PFSK-1 (cell line): ENCODE measurements at regions not wholly inside any gene's neighbourhood (a gene's known extent, or its start where the extent isn't known, plus 50 kb on each side); places are given as distances from the start of the nearest gene placed in this dataset.

Experiments
- POLR2AphosphoS5 ChIP-seq: IDR thresholded peaks from 2 replicates; pipeline ENCODE4 v1.6.1; 2012; ENCODE audit warnings: low read depth, mild to moderate bottlenecking, control low read depth, low read length, moderate library complexity
- SIN3A ChIP-seq: IDR thresholded peaks from 2 replicates; pipeline ENCODE4 v1.6.1; 2012; ENCODE audit warnings: mild to moderate bottlenecking, low read length, moderate library complexity, borderline replicate concordance; ENCODE audit not compliant: insufficient read depth
- TAF1 ChIP-seq: IDR thresholded peaks from 2 replicates; pipeline ENCODE4 v1.6.1; 2012; ENCODE audit warnings: low read length, control low read depth, borderline replicate concordance; ENCODE audit not compliant: insufficient read depth
- TF ChIP-seq, protein P1 (sequence below), 2 experiments: IDR thresholded peaks; 2 replicates each; pipeline versions ENCODE4 v1.6.1 to v1.8.0; 2011 to 2012; ENCODE audit warnings: low read depth in 2 of 2, low read length in 2 of 2, control low read depth in 1 of 2, inconsistent platforms in 1 of 2, mild to moderate bottlenecking in 1 of 2, moderate library complexity in 1 of 2; ENCODE audit not compliant: insufficient read depth in 1 of 2

DNA sequence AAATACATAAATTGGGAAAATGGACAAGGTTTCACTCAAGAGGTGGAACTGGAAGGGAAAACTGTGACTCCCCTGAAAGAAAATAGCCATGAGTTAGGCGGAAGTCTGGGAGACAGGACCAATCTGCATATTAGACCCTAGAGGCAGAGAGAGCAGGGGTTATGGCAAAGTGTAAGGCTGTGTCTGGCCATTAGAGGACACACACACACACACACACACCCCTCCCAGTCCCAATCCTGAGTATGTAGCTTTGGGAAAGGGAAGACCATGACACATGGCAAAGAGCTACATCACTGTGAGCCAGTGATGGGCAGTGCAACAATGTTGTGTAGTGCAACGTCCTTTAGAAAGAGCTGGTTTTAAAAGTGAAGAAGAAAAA is 479.9 kb upstream of the NXPH2 start:
- TF ChIP-seq TAF1, result no peak
- TF ChIP-seq, protein P1, sequence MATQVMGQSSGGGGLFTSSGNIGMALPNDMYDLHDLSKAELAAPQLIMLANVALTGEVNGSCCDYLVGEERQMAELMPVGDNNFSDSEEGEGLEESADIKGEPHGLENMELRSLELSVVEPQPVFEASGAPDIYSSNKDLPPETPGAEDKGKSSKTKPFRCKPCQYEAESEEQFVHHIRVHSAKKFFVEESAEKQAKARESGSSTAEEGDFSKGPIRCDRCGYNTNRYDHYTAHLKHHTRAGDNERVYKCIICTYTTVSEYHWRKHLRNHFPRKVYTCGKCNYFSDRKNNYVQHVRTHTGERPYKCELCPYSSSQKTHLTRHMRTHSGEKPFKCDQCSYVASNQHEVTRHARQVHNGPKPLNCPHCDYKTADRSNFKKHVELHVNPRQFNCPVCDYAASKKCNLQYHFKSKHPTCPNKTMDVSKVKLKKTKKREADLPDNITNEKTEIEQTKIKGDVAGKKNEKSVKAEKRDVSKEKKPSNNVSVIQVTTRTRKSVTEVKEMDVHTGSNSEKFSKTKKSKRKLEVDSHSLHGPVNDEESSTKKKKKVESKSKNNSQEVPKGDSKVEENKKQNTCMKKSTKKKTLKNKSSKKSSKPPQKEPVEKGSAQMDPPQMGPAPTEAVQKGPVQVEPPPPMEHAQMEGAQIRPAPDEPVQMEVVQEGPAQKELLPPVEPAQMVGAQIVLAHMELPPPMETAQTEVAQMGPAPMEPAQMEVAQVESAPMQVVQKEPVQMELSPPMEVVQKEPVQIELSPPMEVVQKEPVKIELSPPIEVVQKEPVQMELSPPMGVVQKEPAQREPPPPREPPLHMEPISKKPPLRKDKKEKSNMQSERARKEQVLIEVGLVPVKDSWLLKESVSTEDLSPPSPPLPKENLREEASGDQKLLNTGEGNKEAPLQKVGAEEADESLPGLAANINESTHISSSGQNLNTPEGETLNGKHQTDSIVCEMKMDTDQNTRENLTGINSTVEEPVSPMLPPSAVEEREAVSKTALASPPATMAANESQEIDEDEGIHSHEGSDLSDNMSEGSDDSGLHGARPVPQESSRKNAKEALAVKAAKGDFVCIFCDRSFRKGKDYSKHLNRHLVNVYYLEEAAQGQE (IDR thresholded peaks at IDR 0.05; ENCODE audit: insufficient read depth in 1 of 2, low read depth in 2 of 2, low read length in 2 of 2), result no peak
- no peak for TF ChIP-seq POLR2AphosphoS5
- TF ChIP-seq SIN3A, result no peak
